GM19395 (cell line): ENCODE measurements at regions not wholly inside any gene's neighbourhood (a gene's known extent, or its start where the extent isn't known, plus 50 kb on each side); places are given as distances from the start of the nearest gene placed in this dataset.
"Not testable (repeated sequence)": the region's sequence is repeated elsewhere in the genome, so short reads cannot be mapped to it uniquely, and the experiment has no call there.

ENCODE experiments used
- ATAC-seq: cut with Tn5 transposase; IDR thresholded peaks from one replicate; pipeline ENCODE4 v1.9.1; 2021; ENCODE audit warnings: mild to moderate bottlenecking, moderate library complexity; ENCODE audit not compliant: unreplicated experiment

DNA sequence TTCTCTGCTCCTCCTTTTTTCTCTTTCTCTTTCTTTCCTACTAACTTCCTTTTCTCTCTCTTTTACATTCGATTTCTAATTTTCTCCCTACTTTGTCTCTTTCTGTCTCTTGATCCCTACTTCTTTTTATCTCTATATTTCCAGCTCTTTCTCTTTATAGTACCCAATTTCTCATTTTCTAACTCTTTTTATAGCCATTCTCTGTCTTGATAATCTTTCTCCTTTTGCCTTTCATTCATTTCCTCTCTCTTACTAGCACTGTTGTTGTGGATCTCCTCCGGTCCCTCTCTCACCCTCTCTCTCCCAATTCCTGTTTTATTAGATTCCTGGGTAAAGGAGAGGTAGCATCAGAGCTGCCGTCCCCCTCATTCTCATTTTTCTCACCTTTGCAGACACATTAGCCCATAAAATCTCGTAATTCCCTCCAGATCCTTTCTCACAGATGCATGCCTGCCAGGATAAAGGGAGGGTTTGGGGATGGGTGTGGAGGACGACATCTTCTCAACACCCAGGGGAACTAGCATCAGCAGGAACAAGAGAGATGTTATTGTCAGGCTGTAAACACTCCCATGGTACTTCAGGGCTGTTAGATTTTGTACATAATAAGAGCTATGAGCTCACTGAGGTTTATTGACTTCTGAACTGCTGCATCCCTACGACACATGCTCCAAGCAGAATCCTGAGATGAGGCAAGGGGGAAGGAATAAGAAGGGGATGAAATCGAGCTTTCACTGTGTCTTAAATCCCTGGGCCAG, 159.0 kb upstream of the GALNT2 start:
- ATAC-seq, result no peak

DNA sequence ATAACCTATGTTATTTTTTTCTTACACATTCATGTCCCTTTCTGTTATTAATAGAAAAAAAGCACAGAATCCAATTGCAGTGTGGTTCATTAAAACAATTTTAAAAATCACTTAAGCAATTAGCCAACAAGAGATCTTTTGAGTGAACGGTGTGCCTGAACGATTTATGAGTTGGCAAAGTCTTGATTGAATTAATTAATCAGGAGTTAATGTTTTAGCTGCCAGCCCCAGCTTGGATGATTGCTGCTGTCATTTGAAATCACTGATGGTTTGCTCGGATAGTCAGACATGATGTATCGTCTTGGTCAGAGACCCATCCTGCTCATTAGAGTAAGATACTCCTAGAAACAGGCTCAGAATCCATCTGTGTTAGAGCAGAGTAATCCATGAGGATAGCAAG, 158.3 kb upstream of the GALNT2 start:
- no peak for ATAC-seq

DNA sequence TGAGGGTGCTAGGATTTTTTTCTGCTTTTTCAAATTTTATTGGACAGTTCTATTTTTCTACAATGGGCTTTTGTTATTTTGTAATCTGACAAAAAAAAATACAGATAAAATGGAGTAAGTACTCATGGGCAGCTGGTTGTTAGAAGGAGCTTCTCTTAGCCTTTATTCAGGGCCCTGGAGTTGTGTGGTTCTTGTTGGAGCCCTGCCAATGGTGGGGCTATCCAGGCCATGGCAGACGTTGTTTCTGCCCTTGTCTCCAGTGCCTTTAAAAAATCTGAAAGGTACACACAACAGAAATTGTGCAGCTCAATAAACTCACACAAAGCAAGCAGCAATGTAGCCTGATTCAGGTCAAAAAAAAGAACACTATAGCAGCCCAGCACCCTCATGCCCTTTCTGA, 153.5 kb upstream of the GALNT2 start:
- ATAC-seq, result no peak

DNA sequence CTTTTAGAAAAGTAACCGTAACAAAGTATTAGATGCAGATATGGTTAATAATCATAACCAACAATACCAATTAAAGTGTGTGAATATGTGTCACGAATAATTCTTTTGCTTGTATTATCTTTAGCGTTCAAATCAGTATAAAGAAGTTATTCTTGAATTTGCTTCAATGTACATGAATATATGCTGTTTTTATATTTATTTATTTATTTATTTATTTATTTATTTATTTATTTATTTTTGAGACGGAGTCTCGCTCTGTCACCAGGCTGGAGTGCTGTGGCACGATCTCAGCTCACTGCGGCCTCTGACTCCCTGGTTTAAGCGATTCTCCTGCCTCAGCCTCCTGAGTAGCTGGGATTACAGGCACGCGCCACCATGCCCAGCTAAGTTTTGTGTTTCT, 147.6 kb upstream of the GALNT2 start:
- ATAC-seq, result not testable (repeated sequence)

DNA sequence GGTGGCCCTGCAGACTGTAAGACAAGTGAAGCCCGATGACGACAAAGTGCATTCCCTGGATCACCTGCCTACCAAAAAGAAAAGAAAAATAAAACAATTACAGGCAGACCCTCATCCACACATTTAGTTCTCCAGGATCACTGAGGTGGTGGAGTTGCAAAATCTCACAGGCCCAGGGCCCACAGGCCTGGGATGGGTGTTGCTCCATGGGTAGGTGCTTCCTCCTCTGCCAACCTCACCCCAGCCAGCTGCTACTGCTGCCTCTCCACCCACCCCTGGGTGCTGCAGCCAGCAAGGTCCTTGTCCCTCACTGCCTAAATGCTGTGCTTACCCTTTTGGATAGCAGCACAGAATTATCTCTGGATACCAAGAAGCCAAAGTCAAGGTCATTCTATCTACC, 146.4 kb upstream of the GALNT2 start:
- ATAC-seq, result no peak

DNA sequence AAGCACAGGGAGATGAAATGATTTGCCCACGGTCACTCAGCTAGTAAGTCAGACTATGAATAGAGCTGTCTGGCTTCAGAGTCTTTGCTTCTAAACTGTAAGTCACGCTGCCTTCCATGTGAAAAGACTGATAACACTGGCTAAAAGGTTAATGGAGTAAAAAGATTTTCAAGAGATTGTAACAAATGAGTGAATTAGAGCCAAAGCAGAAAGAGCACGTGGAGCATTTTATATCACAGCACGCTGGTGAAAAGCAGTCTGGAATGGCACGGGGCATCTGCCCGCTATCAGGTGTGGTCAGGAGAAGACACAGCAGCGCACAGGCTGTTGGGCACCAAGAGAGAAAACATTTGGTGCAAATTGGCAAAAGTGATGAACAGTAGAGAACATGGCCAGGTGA, 144.8 kb upstream of the GALNT2 start:
- ATAC-seq, result no peak

DNA sequence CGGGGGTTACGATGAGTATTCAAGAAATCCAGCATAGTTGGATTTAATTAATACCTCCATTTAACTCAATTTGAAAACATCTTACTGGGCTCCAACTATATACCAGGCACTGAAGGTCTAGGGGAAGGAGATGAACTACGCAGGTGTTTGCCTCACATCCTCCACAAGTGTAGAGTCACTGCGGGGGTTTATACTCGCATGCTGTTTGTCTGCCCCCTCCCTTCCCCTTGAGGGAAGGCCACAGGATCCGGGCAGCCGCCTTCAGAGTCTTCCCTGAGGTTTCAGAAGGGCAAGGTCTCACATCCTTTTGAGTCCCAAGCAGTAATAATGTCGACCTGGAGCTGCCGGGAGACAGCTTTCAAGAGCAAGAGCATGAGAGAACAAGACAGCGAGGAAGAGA, 142.4 kb upstream of the GALNT2 start:
- ATAC-seq, result no peak

DNA sequence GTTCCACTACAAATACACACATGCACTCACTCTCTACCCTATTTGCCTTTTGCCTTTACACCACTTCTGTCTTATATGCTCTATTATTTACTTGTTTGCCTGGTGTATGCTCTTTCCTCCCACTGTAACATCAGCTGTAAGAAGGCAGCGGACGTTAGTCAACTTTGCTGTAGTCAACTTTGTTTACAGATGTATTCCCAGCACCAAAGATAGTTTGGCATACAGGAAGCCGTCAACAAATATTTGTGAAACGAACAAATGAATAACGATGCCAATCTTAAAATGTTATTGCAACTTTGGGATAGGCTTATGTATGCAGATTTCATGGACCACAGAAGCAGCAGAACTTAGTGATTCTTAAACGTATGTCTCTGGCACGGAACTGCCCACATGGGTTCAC, 138.3 kb upstream of the GALNT2 start:
- ATAC-seq, result no peak

DNA sequence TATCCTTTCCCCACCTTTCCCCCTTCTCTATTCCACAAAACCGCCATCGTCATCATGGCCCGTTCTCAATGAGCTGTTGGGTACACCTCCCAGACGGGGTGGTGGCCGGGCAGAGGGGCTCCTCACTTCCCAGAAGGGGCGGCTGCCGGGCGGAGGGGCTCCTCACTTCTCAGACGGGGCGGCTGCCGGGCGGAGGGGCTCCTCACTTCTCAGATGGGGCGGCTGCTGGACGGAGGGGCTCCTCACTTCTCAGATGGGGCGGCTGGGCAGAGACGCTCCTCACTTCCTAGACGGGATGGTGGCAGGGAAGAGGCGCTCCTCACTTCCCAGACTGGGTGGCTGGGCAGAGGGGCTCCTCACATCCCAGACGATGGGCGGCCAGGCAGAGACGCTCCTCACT, 135.3 kb upstream of the GALNT2 start:
- not testable (repeated sequence) for ATAC-seq

DNA sequence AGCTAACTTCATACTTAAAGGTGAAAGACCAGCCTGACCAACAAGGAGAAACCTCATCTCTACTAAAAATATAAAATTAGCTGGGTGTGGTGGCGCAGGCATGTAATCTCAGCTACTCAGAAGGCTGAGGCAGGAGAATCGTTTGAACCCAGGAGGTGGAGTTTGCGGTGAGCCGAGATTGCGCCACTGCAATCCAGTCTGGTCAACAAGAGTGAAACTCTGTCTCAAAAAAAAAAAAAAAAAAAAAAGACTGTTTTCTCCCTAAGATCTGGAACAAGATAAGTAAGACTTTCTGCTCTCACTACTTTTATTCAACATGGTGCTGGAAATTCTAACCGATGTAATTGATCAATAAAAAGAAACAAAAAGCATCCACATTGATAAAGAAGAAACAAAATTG, 131.9 kb upstream of the GALNT2 start:
- ATAC-seq, result not testable (repeated sequence)

DNA sequence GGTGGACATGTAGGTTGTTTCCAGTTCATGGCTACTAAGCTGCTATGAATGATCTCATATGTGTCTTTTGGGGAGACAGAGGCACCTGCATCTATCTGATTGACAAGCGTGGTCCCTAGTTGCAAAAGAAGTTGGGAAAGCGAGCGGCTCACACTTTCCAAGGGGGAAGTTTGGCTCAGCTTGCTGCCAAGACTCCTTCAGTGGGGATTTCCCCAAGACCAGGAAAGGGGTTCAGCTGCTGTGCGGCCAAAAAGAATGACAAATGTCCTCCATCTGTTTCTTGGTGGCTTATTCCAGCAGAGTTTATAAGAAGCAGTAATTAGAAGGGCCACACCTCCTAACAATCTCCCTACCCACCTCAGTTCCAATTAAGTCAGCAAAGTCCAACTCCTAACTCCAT, 128.5 kb upstream of the GALNT2 start:
- no peak for ATAC-seq

DNA sequence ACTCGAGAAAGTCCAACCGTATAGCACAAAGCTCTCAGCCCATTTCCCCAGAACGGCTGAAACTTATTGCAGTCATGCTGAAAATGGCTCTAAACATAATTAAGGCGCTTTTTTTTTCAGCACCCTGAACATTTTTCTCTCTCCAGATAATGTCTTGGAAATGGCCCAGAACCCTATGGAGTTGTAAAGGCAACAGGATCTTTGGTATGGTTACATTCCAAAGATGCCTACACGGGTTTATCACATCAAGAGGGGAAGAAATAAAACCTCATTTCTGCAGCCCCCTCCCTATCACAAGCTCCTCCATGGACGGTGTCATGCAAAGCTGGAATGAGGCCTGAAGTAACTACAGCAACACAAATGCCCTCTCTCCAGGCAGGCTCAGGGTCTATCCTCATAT, 126.4 kb upstream of the GALNT2 start:
- no peak for ATAC-seq

DNA sequence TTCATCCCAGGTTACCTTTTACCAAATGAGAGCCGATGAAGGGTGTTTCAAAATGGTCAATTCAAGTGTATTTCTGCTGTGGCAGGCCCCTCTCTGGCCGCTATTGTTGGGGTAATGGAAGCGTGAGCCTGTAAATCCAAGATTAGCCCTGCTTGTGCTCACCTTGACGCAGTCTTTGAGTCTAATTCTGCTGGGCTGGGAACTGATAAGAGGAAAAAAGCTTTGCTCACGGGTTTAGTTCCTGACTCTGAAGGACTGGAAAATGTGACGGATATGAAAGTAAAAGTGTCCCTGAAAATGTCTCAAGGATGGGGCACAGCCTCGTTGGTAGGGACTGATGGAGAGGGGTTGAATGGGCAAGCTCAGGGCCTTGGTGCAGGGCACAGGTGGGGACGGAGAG, 125.9 kb upstream of the GALNT2 start:
- no peak for ATAC-seq

DNA sequence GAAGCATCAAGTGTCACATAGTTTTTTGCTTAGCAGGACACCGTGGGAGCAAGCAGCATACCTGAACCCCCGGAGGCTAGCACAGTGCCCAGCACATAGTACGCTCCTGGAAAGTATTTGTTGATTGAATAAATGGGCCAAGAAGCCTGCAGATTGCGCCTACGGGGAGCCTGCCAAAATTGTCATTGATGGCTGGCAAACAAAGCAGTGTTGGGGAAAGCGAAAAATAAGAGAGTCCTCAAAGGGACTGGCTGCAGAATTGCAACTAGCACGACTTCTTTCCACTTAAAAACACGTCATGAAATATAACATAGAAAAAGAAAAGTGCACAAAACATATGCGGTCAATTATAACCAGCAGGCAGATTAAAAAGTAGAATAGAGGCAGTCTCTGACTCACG, 125.2 kb upstream of the GALNT2 start:
- ATAC-seq, result no peak

DNA sequence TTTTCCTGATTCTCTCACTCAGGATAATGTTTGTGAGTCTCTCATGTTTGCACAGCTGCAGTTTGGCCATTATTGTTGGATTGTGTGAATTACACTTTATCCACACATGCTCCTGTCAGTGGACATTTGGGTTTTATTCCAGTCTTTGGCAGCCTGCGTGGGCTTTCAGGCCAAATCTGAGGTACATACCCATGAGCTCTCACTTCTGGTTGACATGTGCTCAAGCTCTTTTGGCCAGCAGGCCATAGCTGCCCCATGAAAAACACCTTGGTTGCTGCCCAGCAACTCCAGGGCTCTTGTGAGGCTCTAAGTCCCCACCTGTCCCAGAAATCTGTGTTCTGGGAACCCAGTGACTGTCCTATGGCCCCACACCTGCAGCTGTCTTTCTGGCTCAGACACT, 124.5 kb upstream of the GALNT2 start:
- no peak for ATAC-seq

DNA sequence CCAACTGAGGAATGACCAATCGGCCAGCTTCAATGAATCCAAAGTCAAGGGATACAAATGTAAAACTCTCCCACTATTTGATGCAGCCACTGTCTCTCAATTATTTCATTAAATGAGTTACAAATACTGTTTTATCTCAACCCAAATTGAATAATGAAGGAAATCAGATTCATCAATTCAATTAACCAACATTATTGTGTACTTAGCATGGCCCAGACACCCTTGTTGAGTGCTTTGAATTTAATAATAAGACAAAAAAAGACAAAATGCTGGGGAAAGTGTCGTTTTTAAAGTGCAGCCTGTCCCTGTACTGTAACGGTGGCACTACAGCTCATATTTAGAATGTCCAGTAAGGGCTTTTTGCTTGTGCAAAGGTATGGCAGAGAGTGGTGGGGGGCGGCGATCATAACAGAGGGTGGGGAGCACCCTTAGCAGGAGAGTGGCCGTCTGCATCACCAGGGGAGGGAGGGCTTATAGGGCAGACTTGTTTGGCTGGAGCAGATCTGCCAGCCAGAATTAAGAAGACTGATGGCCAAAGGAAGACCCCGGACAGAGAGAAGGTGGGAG, 123.8 kb upstream of the GALNT2 start:
- no peak for ATAC-seq

DNA sequence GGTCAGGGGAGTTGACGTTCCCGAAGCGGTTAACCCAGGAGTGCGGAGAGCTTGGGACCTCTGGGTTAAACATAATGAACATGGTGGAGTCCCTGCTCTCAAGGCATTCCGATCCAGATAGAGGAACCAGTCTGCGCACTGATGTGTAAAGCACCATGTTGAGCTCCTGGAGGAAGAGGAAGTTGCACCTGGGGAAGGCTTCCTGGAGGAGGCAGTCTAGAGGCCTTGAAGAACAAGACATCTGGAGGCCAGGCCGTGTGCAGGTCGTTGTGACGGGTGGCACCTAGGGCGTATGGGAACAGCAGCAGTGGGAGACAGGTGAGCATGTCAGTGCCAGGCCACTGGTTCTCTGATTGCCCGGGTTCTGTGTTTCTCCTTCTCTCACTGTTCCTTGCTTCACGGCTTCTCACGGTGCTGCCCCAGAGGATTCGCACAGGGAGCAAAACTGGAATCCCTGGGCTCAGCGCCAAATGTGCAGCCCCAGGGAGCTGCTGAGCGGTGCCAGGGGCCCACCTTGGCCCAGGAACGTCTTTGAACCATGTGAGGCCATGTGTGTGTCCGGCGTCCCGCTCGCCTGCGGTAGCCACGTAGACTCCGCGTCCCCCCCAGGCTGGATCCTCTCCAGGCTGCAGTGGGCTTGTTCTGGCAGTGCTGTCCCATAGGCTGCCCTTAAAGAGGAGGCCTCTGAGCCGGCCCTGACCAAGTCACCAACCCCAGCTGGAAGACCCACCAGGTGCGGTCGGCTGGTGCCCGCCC, 122.9 kb upstream of the GALNT2 start:
- ATAC-seq, result no peak

DNA sequence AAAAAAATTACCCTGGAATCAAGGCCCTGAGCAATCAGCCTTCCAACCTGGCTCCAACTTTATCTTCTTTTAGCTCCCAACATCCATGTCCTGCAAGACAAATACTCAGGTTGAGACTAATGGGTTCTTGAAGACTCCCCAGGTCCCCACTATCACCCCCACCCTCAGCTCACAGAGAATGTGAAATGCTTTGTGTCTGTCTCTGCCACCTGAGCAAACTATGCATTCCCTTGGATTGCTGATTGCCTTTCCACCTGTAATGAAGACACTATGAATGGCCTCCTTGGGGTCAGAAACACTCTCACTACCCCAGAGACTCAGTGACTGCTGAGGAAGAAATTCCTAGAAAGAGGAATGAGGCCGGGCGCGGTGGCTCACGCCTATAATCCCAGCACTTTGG, 121.2 kb upstream of the GALNT2 start:
- no peak for ATAC-seq

DNA sequence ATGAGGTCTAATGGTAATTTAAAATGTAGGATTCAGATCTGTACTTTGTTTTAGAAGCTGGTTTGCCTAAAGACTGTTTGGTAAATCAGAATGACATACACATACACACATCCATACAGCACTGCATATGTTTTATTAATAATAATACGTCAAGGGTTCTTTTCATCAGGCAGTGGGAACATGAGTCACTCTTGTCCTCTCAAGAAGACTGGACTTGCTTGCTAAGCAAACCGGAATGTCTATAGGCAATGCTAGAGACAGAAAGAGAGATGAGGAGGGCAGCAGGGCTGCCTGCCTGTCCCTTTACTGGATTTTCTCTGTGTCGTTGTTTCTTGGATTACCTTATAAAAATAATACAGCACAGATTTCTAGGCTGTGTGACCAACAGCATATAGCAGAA, 119.1 kb upstream of the GALNT2 start:
- ATAC-seq, result no peak

DNA sequence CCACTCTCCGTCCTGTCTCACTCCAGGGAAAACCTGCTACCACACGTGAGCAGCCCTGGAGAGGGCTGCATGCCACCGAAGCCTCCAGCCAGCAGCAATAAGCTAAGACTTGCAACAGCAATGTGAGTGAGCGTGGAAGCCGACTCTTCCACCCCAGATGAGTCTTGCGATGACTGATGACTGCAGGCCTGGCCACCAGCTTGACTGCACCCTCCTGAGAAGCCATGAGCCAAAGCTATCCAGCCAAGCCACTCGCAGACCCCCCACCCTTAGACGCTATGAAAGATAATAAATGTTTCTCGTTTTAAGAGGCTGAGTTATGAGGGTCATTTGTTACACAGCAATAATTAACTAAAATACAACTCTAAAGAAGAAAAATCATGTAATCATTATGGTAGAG, 118.6 kb upstream of the GALNT2 start:
- no peak for ATAC-seq

DNA sequence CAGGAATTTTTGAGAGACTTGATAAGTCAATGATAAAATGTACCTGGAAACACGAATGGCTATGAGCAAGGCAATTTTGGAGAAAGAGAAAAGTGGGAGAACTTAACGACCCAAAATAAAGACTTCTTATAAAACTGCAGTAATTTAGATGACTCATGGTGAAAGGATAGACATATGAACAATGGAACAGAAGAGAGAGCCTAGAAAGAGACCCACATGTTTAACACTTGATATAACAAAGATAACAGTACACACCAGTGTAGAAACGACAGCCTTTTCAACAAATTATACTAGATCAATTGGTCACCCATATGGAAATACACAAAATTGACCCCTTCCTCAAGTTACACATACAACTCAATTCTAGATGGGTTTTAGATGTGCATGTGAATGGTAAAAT, 117.5 kb upstream of the GALNT2 start:
- ATAC-seq, result no peak

DNA sequence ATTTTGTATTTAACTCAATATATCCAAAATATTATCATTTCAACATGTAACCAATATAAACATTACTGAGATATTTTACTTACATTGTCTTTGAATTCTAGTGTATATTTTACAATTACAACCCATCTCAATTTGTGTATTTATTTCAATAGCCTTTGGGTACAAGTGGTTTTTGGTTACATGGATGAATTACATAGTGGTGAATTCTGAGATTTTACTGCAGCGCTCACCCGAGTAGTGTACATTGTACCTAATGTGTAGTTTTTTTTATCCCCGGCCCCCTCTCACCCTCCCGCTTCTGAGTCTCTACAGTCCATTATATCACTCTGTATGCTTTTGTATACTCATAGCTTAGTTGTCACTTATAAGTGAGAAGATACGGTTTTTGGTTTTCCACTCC, 117.0 kb upstream of the GALNT2 start:
- ATAC-seq, result no peak
